Panc1 (cell line): ENCODE measurements at regions not wholly inside any gene's neighbourhood (a gene's known extent, or its start where the extent isn't known, plus 50 kb on each side); places are given as distances from the start of the nearest gene placed in this dataset.

Experiments
- ATAC-seq: fragments of 200-7000 bp; cut with Tn5 transposase; 2 replicates; pipeline ENCODE4 v1.9.1; 2020; ENCODE audit warnings: mild to moderate bottlenecking, moderate library complexity
- BruUV-seq: library from RNA; stranded (reverse); fragments of 400-500 nt; replicated peaks from 2 replicates; lab custom pipeline; 2021; lab: Mats Ljungman, UMichigan
- CTCF ChIA-PET: fragments of 300-600 bp; sonication (Branson Sonifier 250); formaldehyde crosslinking; loops from one replicate; lab custom pipeline; 2022; ENCODE audit warnings: antibody characterized with exemption; lab: Charles Lee
- POLR2A ChIA-PET: fragments of 300-600 bp; sonication (Branson Sonifier 250); formaldehyde crosslinking; loops from one replicate; lab custom pipeline; 2022; ENCODE audit warnings: antibody characterized with exemption; lab: Charles Lee
- DNase-seq: peaks from one replicate; pipeline ENCODE4 v3.0.0-alpha.2; 2010; ENCODE audit warnings: low read depth, low spot score
- H3K27ac ChIP-seq: 2 replicates; pipeline ENCODE4 v1.5.1; 2011; ENCODE audit warnings: mild to moderate bottlenecking, low read length, inconsistent platforms
- H3K27me3 ChIP-seq: fragments of 200-500 bp; sonication (Bioruptor generic); 2 replicates; pipeline ENCODE4 v1.6.0; 2014; ENCODE audit warnings: low read length, inconsistent platforms; ENCODE audit not compliant: control insufficient read depth, insufficient read depth
- H3K36me3 ChIP-seq: fragments of 200-500 bp; sonication (Bioruptor generic); 2 replicates; pipeline ENCODE4 v1.5.1; 2014; ENCODE audit warnings: inconsistent platforms, mild to moderate bottlenecking, low read length, moderate library complexity; ENCODE audit not compliant: control insufficient read depth, insufficient read depth
- H3K4me1 ChIP-seq: 2 replicates; pipeline ENCODE4 v1.5.1; 2011; ENCODE audit warnings: inconsistent platforms, mild to moderate bottlenecking, low read length, moderate library complexity; ENCODE audit not compliant: control insufficient read depth, insufficient read depth
- H3K4me3 ChIP-seq, 2 experiments: 2 replicates each; pipeline ENCODE4 v1.5.1; 2011 to 2012; ENCODE audit warnings: low read depth in 2 of 2, low read length in 2 of 2, mild to moderate bottlenecking in 2 of 2, inconsistent platforms in 1 of 2, moderate library complexity in 1 of 2
- H3K9me3 ChIP-seq: fragments of 200-500 bp; sonication (Bioruptor generic); 2 replicates; pipeline ENCODE4 v1.5.1; 2014; ENCODE audit warnings: low read depth, mild to moderate bottlenecking, inconsistent platforms, low read length, moderate library complexity; ENCODE audit not compliant: control insufficient read depth, insufficient read depth
- CTCF ChIP-seq: fragments of 450-650 bp; IDR thresholded peaks from 2 replicates; pipeline ENCODE4 v1.5.1; 2017; ENCODE audit warnings: mild to moderate bottlenecking
- POLR2AphosphoS5 ChIP-seq: IDR thresholded peaks from 2 replicates; pipeline ENCODE4 v1.6.1; 2012; ENCODE audit warnings: mild to moderate bottlenecking, low read depth, low read length, moderate library complexity
- SIN3A ChIP-seq: IDR thresholded peaks from 2 replicates; pipeline ENCODE4 v1.6.1; 2012; ENCODE audit warnings: low read depth, mild to moderate bottlenecking, low read length, moderate library complexity, borderline replicate concordance; ENCODE audit not compliant: insufficient read depth
- TCF7L2 ChIP-seq: IDR thresholded peaks from 2 replicates; pipeline ENCODE4 v1.6.1; 2011; ENCODE audit warnings: mild to moderate bottlenecking, low read depth, low read length, inconsistent platforms
- in situ Hi-C: cut with HindIII; loops from 2 replicates; pipeline ENCODE4 v1.10.0; 2016; ENCODE audit warnings: low sequenced_read_pairs, low pct_unique_long_range_greater_than_20kb
- intact Hi-C: fragments of 100-400 bp; cut with micrococcal nuclease; formaldehyde crosslinking; loops from one replicate; pipeline ENCODE4 v1.10.0; 2022; ENCODE audit not compliant: unreplicated experiment
- TF ChIP-seq, protein P1 (sequence below), 2 experiments: IDR thresholded peaks; 2 replicates each; pipeline ENCODE4 v1.6.1; 2011 to 2012; ENCODE audit warnings: low read depth in 2 of 2, control low read depth in 1 of 2, low read length in 1 of 2, mild to moderate bottlenecking in 1 of 2, moderate library complexity in 1 of 2; ENCODE audit not compliant: insufficient read depth in 1 of 2

GRCh38 chr15:38042707-38043445 is 108.4 kb downstream of the TMCO5A start:
- Histone ChIP-seq H3K27ac (no peak overlapping the region), H3K4me1 (no peaks in the 10 kb centered on the region), H3K4me3 (no peak overlapping the region), H3K36me3 (no peaks in the 10 kb centered on the region), H3K9me3 (no peaks in the 10 kb centered on the region), H3K27me3 (no peaks in the 10 kb centered on the region)
- no peak for DNase-seq
- no peak for ATAC-seq
- no TSS peak for BruUV-seq
- intact Hi-C loops (no loop called here), in situ Hi-C loops (no loop called here)
- POLR2A ChIA-PET: no interaction called here
- CTCF ChIA-PET: no interaction called here
- TF ChIP-seq SIN3A (no peak), TCF7L2 (no peak), CTCF (no peak), POLR2AphosphoS5 (no peak)
- TF ChIP-seq, protein P1, sequence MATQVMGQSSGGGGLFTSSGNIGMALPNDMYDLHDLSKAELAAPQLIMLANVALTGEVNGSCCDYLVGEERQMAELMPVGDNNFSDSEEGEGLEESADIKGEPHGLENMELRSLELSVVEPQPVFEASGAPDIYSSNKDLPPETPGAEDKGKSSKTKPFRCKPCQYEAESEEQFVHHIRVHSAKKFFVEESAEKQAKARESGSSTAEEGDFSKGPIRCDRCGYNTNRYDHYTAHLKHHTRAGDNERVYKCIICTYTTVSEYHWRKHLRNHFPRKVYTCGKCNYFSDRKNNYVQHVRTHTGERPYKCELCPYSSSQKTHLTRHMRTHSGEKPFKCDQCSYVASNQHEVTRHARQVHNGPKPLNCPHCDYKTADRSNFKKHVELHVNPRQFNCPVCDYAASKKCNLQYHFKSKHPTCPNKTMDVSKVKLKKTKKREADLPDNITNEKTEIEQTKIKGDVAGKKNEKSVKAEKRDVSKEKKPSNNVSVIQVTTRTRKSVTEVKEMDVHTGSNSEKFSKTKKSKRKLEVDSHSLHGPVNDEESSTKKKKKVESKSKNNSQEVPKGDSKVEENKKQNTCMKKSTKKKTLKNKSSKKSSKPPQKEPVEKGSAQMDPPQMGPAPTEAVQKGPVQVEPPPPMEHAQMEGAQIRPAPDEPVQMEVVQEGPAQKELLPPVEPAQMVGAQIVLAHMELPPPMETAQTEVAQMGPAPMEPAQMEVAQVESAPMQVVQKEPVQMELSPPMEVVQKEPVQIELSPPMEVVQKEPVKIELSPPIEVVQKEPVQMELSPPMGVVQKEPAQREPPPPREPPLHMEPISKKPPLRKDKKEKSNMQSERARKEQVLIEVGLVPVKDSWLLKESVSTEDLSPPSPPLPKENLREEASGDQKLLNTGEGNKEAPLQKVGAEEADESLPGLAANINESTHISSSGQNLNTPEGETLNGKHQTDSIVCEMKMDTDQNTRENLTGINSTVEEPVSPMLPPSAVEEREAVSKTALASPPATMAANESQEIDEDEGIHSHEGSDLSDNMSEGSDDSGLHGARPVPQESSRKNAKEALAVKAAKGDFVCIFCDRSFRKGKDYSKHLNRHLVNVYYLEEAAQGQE (IDR thresholded peaks at IDR 0.05; ENCODE audit: insufficient read depth in 1 of 2, low read depth in 2 of 2, low read length in 1 of 2): no peak

DNA sequence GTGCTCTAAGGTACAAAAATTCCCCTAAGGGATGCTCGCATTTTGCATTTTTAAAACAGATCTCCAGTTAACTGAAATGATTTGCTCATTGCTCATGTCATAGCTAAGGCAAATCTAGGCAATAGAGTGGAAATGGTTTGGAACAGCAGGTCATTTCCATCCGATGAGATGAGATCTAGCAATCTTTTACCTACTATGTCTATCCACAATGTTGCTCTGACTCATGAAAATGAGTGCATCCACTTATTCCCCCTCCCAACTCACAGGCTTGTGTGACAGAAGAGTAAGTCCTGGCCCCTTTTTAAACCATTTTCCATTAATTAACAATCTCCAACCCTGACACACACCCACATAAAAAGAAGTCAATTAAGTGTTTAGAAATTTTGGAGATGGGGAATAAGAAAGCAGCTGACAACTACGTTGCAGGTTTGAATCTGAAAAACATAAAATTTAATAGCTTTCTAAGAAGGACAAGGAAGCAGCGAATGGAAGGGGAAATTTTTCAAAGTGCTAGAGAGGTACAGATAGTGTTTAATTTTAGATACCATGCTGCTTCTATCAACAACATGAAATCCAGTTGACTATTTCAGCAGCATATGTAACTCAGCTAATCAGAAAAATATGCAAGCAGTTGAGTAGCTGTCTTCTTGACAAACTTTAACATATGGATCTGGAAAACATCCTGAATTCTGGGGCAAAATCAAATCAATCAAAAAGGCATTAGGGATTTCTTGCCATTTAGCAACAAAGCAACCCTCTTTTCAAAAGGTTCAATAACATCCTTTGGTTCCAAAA is 112.0 kb downstream of the TMCO5A start:
- Histone ChIP-seq H3K4me3 (no peak overlapping the region), H3K27ac (no peak overlapping the region), H3K36me3 (no peaks in the 10 kb centered on the region), H3K27me3 (no peaks in the 10 kb centered on the region), H3K9me3 (no peaks in the 10 kb centered on the region), H3K4me1 (no peaks in the 10 kb centered on the region)
- no TSS peak for BruUV-seq
- TF ChIP-seq SIN3A (no peak), CTCF (no peak), POLR2AphosphoS5 (no peak), TCF7L2 (no peak)
- TF ChIP-seq, protein P1 (IDR thresholded peaks at IDR 0.05; ENCODE audit: insufficient read depth in 1 of 2, low read depth in 2 of 2, low read length in 1 of 2): no peak
- ChIA-PET POLR2A (no interaction called here), CTCF (no interaction called here)
- DNase-seq: no peak
- intact Hi-C loops: no loop called here
- ATAC-seq: no peak
- in situ Hi-C loops: no loop called here
